ENCODE measurements at regions not wholly inside any gene's neighbourhood (a gene's known extent, or its start where the extent isn't known, plus 50 kb on each side); places are given as distances from the start of the nearest gene placed in this dataset.

DNA sequence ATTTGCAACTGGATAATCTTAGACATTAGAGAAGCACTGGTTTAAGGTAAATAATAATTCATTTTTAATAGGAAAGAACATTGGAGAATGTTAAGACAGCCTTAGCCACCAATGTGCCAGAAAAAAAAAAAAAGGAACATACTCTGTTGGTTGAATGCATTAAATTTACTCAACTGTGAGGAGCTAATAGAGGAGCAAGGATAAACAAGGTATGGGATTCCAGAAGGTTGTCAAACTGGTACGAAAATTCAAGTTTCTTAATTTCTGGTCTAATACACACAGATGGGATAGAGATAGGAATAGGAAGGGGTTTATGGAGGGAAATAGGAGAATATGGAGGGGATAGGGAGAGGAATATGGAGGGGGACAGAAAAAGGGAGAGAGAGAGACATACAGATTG, 1096.6 kb downstream of the ARAP2 start:
- DNase-seq, result no peak

DNA sequence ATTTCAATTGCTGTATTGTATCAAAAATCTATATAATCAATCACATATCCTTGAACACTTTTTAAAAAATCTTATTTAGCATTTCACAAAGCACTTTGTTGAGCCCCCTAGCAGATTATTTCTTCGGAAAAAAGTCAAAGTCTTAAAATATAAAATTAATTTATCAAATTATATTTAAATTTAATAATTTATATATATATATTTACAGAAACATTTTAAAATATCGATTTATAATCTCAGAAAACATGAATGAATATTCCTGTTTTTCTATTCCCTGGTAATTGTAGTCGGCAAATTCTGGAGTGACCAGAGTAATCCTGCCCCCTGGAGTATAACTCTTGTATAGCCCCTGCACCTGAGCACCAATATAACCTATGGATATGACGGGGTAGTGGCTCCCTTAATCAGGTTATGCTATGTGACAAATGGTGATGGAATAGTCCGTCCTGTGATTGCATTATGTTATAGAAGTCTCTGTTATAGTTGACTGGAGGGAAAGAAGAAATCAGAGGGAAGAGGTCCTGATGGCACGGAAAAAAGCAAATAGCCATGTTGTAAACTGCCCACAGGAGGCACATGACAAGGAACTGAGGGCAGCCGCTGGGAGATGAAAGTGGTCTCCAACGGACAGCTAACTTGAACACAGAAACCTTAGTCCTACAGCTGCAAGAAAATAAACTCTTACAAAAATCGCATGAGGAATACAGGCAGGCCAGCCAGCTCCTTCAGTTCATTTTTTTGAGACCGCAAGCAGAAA, 1092.3 kb downstream of the ARAP2 start:
- no peak for DNase-seq

DNA sequence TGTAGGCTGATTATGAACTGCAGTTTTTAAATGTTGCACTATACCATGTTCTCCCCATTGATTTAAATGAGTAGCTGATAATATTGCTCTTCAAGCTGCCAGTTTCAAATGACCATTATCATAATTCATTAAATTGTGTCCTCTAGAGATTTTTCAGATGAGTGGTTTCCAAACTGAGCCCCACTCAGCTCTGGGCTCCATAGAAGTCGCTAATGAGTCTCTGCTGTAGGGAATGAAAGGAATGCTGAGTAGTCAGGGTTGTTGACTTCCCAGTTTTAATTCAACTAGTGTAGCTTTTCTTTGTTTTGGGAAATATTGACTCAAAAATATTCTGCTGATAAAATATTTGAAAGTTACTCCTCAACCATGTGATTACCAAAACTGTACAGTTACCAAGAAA, 1081.1 kb downstream of the ARAP2 start:
- no peak for DNase-seq

DNA sequence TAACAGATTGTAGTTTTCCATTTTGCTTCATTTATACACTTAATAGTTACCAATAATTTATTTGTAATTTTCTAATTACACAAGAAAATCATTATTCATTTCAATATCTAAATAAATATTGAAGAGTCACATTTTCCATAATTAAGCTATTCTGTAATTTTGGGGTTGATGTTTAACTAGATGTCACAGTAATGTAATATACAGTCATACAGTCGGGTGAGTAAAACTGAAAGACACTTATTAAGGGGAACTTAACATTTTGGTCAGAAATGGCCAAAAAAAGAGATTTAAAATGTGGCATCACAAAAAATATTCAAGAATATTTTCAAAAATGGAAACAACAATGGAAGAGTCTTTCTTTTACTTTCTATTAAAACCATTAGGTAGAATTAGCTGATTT, 1080.3 kb downstream of the ARAP2 start:
- no peak for DNase-seq

DNA sequence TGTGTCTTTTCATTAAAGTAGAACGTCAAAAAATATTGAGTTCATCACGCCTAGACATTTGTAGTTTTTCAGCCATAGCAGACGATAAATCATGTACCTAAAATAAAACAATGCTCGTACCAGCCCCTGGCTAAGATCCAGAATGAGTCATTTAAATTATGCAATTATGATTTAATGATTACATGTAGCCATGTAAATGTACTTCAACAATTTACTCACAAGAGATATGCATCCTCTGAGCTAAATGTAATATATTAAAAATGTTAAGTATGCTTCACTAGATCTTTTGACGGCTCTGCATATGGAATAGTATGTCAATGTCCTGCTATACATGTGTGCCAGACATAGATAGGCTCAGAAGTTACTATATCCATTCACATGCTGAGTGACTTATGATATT, 1077.8 kb downstream of the ARAP2 start:
- no peak for DNase-seq

DNA sequence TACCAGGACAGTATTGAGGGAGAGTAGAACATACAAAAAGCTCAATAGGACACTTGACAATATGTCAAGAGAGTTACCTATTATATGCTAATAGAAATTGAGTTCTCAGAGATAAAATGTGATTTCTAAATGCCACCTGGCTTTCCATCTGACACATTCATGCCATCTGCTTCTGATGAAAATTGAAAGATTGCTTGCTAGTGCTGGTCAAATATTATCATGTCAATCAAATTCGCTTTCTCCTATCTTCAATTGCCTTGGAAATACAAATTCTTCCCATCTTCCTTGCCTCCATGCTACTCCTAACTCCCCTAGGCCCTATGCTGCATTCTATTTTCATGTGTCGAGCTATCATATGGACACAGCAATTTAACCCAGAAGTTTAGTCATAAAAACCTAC, 1076.9 kb downstream of the ARAP2 start:
- no peak for DNase-seq

DNA sequence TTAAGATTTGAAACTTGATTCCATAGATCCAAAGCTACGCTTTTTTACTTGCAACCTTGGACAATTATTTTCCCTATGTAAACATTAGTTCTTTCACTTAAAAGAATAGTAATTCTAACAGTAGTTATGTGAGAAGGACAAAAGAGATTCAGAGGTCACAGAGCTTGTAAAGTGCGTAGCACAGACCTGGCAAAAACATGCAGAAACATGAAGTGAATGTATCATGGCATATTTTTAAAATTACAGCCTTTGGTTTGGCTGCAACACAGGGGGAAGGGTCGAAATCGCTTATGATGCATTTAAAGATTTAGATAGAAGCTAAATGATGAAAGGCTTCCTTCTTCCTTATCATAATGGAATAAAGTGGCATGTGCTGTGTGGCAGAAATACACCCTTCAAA, 1068.8 kb downstream of the ARAP2 start:
- DNase-seq, result no peak

DNA sequence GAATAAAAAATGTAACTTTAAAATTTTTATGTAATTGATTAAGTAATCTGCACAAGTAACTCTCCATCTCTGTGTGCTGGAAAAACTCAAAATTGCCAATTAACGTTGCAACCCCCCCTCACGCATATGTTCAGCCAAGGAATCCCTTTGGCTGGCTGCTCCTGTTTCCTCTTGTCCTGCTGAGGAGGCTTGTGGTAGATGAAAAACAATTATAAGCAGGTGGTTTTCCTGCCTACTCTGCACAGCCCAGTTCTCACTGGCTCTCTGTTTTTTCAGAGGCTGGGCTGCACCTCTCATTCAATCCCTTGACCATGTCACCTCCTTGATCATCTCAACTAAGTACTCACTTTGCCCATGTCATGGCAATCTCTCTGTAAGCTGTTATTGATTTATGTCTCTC, 1068.4 kb downstream of the ARAP2 start:
- DNase-seq, result no peak

DNA sequence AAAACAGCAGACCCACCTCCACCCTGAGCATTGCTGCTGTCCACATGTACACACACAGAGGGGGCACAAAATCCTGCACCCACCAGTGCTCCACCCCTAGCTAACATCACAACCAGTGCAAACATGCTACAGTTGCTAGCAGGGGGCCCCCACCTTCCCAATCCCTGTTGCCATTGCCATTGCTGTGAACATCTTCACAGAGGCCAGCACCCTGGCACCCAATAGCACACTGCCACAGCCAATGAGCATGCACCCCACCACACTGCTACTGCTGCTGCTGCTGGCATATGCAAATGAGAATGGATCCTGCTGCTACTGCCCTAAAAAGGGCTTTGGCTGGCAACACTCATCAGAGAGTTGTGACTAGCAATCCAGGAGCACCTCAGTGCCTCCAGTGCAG, 1061.9 kb downstream of the ARAP2 start:
- DNase-seq, result no peak

DNA sequence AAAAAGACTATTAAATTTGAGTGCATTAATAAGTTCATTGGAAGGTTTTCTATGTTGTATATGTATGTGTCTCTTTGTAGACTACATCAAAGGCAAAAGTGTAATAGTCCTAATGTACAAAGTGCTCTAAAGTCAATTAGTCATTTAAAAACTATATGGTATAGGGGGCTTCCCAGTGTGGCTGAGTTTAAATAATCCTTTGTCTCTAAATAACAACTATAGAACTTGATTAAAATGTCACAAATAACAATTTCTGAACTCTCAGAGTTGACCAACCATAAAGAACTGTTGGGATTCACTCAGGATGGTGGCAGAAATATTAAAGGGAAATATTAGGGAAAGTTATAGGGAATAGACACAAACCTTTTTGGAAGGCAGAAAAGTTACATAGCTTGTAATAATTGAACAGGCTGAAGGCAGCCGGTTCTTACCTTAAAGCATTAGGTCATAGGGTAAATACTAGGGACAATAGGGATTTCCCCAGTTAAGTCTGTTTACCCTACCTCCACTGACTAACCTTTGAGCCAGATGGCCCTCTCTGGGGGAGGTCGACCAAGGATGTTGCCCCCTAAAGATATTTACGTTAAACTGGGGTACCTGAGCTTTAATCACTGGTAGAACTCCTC, 1054.2 kb downstream of the ARAP2 start:
- DNase-seq, result no peak

DNA sequence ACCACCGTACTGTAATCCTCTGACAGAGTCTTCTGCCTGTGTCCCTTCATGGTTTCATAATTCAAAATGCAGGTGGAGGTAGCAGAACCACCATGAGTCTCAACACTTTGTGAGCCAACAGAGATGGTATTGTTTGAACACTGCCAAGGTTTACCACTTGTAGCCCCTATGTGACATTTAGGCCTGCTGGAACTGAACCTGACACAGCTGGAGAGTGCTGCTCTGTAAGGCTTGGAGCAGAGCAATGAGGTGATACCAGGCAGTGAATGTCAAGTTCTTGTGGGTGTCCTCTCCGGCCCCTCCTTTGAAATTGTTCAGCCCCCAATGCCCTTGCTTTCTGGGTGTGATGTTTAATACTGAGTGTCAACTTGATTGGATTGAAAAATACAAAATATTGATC, 1042.9 kb downstream of the ARAP2 start:
- no peak for DNase-seq

DNA sequence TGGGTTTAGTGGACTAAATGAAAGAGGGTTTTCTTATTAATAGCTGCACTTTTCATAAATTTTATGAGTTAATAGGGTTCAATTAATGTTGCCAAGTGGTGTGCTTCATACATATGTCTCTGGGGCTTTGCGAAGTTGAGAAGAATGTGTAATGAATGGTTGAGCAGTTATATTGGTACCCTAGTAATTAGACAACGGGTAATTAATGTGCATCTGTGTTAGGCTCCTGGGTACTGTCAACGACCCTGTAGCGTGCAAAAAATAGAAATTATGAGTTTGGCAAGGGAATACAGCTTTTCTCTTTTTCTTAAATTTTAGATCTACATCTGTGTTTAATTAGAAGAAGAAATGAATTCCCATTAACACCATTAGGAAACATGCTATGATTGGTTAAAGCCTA, 1027.7 kb downstream of the ARAP2 start:
- DNase-seq, result no peak

DNA sequence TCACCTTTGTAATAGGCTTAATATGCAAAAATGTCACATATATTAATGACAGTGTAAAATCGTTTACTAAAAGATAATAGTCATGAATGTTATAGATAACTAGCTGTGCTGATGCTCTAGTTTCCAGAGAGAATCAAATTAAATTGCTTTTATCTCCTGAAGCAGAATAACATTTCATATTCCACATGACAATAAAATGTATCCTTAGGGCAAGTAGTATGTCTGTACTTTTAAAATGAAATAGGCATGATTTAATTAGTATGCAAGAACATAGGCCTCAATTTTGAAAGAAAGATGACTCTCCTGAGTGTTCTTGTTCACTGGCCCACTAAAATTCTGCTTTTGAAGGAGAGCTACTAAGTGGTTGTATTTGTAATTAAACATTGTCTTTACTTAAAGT, 1027.0 kb downstream of the ARAP2 start:
- DNase-seq, result no peak

DNA sequence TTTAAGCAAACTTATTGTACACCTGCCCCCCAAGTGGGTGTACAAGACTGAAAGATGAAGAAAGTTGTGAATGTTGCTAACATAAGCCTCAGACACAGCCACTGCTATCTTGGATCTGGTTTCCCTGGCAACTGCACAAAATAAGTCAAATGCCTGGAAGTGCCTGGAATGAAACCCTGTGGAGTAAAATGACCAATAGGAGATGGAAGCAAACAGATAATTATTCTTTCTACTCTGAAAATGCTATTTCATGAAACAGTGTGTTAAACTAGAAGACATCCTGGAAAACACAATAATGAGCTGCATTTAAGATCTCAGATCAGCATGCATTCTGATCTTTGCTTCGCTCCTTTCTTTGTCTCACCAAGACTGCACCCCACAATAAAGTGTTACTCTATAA, 1016.0 kb downstream of the ARAP2 start:
- DNase-seq, result no peak

DNA sequence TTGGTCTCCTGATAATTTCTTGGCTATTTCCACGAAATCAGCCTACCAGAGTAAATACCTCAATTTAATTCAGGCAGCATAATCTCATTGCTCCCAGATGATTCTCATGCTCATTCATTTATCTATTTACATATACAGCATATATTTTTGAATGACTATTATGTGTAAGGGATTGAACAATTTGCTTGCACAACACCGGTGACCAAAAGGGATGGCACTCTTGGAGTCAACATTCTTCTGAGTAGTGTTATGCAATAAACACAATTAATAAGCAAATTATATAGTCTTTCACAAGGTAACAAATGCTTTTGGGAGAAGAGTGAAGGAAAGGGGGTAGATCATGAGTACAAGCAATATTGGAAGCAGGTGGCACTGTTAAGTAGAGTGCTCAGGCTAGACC, 1015.3 kb downstream of the ARAP2 start:
- no peak for DNase-seq

DNA sequence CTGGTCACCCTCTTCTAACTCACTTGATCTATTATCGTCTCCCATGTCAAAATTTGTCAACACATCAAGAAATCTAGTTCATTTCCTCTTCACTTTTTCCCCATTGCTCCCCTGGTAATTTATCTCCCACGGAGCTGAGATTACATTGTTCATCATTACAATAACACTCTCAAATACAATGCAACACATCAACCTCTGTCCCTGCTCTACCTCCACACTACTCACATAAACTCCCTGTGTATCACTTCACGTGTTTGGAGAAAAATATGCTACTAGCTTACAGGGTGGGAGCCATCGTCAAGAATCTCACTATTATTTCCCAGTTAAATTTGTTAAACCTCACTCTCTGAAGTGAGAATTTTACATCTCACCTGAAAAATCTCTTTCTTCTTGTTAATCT, 1006.4 kb downstream of the ARAP2 start:
- DNase-seq, result no peak

DNA sequence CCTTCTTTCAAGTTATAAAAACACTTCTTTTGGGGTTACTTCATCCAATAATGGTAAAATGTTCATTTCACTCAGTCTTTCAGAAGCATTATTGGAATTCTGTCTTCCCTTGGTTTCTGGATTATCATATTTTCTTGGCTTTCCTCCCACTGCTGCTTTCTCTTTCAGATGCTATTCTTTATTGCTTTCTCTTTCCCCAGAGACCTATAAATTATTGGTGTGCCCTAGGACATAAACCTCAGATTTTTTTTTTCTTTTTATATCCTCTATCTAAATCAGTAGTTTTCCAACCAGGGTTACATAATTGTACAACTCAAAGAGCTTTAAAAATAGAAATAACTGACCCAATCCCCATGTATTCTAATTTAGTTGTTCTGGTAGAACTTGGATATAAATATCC, 1005.5 kb downstream of the ARAP2 start:
- no peak for DNase-seq

DNA sequence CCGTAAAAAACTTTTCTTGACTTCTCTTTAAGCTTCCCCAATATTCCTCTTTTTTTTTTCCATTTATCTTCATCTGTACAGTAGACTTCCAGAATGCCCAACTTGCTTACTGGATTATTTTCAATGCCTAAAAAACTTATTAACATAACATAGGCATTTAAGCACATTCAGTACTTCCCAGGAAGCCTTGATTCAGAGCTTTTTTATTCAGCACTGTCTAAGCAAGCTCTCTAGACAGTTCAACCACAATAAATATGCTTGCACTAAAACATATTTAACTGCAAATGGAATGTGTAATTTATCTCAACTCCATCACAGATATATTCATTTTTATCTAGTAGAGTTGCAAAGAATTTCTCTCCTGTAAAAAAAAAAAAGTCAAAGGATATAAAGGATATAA, 997.8 kb downstream of the ARAP2 start:
- DNase-seq, result no peak

DNA sequence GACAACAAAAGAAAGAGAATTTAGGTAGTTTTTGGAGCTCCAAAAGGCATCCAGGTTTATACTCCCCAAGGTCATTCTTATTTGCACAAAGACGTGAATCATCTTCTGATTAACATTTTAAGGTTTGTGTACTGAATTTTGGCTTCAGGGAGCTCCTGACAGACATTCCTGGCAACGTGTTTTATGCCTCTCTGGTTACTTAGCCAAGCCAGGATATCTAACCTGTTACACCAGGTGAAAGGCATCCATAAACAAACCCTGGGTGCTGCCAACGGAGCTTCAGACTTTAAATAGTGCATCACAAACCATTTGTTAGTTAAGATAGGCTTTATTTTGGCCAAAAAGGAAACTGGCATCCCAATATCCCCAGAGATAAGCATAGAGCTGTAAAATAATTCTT, 997.3 kb downstream of the ARAP2 start:
- no peak for DNase-seq

DNA sequence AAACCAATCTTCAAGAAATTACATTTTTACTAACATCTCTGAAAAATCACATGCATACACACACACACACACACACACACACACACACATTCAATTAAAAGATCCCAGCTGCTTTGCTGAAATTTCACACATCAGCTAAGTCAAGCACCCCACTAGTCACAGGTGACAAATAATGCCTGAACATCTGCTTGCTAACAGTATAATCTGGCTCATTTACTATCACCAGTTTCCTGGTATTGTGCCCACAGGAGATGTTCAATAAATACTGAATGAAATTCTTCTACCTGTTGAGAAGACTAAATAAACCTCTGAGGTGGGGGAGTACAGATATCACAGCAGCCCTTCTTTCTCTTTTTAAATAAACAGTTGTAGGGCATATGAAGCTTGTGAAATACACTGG, 994.0 kb downstream of the ARAP2 start:
- no peak for DNase-seq

DNA sequence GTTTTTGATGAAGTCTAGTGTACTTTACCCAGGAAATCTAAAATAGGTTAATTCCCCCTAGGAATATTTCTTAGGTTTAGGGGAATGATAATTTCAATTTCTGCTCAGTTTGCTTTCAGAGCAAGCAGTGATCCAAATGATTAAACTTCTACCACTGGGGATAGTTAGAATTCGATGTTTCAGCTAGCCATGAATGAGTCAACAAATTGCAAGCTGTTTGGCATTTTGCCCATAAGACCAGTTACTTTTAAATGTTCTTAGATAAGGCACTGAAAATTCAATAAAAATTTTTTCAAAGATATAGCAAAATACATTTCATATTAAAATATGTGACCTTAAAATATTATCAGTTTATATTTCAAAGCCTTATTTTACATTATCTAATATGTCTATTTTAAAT, 993.6 kb downstream of the ARAP2 start:
- DNase-seq, result no peak

DNA sequence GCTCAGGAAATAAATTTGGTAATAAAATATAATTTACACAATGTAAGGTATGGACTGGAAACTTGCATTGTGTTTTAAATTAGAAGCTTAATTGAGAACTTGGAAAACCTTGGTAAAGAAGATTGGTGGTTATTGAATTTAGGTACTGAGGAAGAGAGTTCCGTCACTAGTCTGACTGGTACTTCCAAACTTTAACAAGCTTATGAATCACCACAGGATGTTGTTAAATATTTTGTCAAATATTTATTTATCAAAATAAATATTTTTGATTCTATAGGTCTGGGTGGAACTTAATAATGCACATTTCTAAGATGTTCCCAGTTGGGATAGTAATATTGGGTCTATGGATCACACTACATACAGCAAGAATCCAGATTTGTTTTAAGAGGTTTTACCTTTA, 992.2 kb downstream of the ARAP2 start:
- no peak for DNase-seq

DNA sequence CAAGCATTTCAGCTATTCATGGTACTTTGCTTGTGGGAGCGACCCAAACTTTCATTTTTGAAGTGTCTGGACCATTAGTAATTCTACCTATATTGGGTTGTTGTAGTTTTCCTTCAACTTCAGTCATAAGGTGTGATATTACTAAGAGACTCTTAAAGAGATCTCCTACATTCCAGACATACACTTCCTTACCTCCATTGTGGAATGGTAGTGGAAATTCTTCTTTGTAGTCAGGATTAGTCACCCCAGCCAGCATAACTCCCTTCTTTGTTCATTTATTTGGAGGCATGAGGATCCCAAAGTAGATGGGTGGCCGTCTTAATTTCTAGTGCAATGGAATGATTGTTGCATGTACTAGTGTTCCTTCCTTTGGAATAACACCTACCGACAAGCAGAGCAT, 991.4 kb downstream of the ARAP2 start:
- DNase-seq, result no peak

DNA sequence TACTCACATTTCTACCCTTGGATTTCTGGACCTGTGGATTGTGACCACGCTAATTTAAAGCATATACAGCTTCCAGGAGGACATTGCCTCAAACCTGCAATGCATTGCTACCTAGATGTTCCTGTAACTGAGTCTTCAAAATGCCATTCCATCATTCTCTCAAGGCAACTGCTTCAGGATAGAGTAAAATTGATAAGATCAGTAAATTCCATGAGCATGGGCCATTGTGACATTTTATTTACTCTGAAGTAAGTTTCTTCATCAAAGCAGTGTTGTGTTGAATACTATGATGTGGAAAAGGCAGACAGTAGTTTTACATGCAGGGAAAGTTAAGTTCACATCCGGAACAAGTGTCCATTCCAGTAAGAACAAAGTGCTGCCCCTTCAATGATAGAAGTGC, 991.0 kb downstream of the ARAP2 start:
- DNase-seq, result no peak

DNA sequence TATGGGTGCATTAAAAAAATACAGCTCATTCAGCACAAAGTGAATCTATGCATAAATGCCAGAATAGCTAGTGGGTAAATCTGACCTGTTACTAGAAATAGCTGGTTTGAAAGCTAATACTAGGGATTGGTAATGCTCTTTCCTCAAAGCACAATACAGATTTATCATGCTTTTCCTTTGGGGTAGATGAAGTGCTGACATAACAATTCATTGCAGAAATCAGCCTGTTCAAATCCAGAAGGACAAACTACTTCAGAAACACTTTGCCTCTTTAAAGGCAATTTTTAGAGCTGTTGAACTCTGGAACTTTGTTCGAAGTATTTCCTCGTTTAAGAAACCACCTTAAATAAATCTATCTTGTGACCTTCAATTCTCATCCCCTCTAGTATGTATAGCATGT, 957.9 kb downstream of the ARAP2 start:
- no peak for DNase-seq
